ENCODE measurements at regions not wholly inside any gene's neighbourhood (a gene's known extent, or its start where the extent isn't known, plus 50 kb on each side); places are given as distances from the start of the nearest gene placed in this dataset.

DNA sequence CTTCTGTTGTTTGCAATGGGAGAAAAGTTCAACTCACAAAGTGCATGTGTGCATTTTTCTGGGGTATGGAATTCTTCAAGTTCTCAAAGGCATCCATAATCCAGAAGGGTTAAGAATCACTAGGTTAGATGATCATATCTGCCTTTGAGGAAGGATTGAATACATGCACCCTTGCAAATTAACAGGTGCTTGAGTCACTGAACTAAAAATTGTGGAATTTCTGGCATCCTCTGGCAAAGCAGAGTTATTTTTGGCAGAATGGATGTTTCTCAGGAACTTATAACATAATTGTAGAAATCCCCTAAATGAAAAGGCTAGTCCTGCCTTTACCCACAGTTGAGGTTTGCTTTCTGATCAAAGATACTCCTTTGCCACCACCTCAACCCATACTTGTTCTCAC is 136.5 kb upstream of the DYRK2 start:
- no peaks in the 10 kb centered on the region for H3K79me2 ChIP-seq (ENCODE audit: insufficient read depth, low read length)
- H3K4me1 Mint-ChIP-seq: peaks cover 23 to 26% of the 10 kb centered on the region in 2 experiments
- no peaks in the 10 kb centered on the region for H3K36me3 Mint-ChIP-seq (ENCODE audit: insufficient read depth in 1 of 3, low read depth in 3 of 3)

More for the DNA sequence above, 136.5 kb upstream of the DYRK2 start:
- Histone ChIP-seq H4K5ac (ENCODE audit: insufficient read length, low read depth, low read length) (no peak overlapping the region), H3K27me3 (ENCODE audit: insufficient read depth, low read length) (no peaks in the 10 kb centered on the region), H3K79me1 (ENCODE audit: insufficient read depth, low read depth, low read length, poor library complexity, severe bottlenecking) (no peaks in the 10 kb centered on the region), H3K18ac (ENCODE audit: insufficient read length, low read depth, low read length) (no peak overlapping the region), H4K20me1 (ENCODE audit: control insufficient read depth, insufficient read depth, insufficient read length) (no peaks in the 10 kb centered on the region), H3K4me2 (ENCODE audit: insufficient read depth, insufficient read length, low read length) (no peak overlapping the region), H2AFZ (ENCODE audit: low read length) (no peak overlapping the region), H2BK5ac (ENCODE audit: insufficient read length, low read length) (no peak overlapping the region), H3K14ac (ENCODE audit: insufficient read depth, low read length) (no peak overlapping the region), H3K56ac (ENCODE audit: insufficient read length, low read depth, low read length) (no peak overlapping the region), H2BK12ac (ENCODE audit: insufficient read length, low read depth, low read length) (no peak overlapping the region), H3T11ph (ENCODE audit: low read length) (no peak overlapping the region), H3K27ac (ENCODE audit: insufficient read length, low read depth, low read length) (no peak overlapping the region), H2AK5ac (ENCODE audit: insufficient read length, low read length) (no peak overlapping the region), H4K91ac (ENCODE audit: insufficient read length, low read depth, low read length) (no peak overlapping the region), H2BK20ac (ENCODE audit: low read depth, low read length, poor library complexity, severe bottlenecking) (no peak overlapping the region), H4K8ac (replicated peaks; ENCODE audit: insufficient read length, low read depth, low read length) (no peak overlapping the region), H3K4me1 (ENCODE audit: insufficient read depth, low read length) (no peaks in the 10 kb centered on the region), H3K23me2 (ENCODE audit: insufficient read length, low read depth, low read length, poor library complexity, severe bottlenecking) (no peaks in the 10 kb centered on the region), H2BK15ac (ENCODE audit: low read depth, low read length) (no peak overlapping the region), H3K23ac (ENCODE audit: insufficient read length, low read depth, low read length) (no peak overlapping the region), H3K9me3 (ENCODE audit: control insufficient read depth, low read depth, low read length) (no peaks in the 10 kb centered on the region), H3K4ac (ENCODE audit: low read depth, low read length) (no peak overlapping the region), H2BK120ac (ENCODE audit: low read depth, low read length, poor library complexity, severe bottlenecking) (no peak overlapping the region), H3K9ac (ENCODE audit: extremely low read depth, insufficient read length, low read length) (no peak overlapping the region)
- DNase-seq: no peak
- TF ChIP-seq CTCF (conservative IDR thresholded peaks at IDR 0.05): no peak
- H3K9me3 Mint-ChIP-seq: no peaks in the 10 kb centered on the region
- H3K27ac Mint-ChIP-seq: no peak overlapping the region
- no peaks in the 10 kb centered on the region for H3K27me3 Mint-ChIP-seq (ENCODE audit: low read depth)
- H3K4me3 Mint-ChIP-seq: no peak overlapping the region
